GM12873 (cell line): ENCODE measurements at regions not wholly inside any gene's neighbourhood (a gene's known extent, or its start where the extent isn't known, plus 50 kb on each side); places are given as distances from the start of the nearest gene placed in this dataset.

ENCODE experiments used
- TF ChIP-seq, protein P1 (sequence below): IDR thresholded peaks from 2 replicates; pipeline ENCODE4 v1.5.1; 2012; ENCODE audit warnings: low read depth, mild to moderate bottlenecking, moderate library complexity, low read length, control low read depth; ENCODE audit not compliant: insufficient read depth; ENCODE audit errors: missing control alignments

DNA sequence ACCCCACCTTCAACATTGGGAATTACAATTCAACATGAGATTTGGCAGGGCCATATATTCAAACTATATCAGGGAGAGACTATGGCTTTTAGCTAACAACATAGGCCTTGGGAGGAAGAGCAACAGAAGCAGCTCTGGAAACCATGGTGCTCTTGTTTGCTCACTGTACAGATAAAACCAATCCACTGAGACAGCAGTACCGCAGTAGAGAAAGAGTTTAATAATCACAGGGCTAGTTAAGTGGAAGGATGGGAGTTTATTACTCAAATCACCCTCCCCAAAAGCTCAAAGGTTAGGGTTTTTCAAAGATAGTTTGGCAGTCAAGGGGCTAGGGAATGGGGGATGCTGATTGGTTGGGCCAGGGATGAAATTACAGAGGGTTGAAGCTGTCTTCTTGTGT is 52.7 kb upstream of the CRHR1 start:
- TF ChIP-seq, protein P1, sequence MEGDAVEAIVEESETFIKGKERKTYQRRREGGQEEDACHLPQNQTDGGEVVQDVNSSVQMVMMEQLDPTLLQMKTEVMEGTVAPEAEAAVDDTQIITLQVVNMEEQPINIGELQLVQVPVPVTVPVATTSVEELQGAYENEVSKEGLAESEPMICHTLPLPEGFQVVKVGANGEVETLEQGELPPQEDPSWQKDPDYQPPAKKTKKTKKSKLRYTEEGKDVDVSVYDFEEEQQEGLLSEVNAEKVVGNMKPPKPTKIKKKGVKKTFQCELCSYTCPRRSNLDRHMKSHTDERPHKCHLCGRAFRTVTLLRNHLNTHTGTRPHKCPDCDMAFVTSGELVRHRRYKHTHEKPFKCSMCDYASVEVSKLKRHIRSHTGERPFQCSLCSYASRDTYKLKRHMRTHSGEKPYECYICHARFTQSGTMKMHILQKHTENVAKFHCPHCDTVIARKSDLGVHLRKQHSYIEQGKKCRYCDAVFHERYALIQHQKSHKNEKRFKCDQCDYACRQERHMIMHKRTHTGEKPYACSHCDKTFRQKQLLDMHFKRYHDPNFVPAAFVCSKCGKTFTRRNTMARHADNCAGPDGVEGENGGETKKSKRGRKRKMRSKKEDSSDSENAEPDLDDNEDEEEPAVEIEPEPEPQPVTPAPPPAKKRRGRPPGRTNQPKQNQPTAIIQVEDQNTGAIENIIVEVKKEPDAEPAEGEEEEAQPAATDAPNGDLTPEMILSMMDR, result no peak

DNA sequence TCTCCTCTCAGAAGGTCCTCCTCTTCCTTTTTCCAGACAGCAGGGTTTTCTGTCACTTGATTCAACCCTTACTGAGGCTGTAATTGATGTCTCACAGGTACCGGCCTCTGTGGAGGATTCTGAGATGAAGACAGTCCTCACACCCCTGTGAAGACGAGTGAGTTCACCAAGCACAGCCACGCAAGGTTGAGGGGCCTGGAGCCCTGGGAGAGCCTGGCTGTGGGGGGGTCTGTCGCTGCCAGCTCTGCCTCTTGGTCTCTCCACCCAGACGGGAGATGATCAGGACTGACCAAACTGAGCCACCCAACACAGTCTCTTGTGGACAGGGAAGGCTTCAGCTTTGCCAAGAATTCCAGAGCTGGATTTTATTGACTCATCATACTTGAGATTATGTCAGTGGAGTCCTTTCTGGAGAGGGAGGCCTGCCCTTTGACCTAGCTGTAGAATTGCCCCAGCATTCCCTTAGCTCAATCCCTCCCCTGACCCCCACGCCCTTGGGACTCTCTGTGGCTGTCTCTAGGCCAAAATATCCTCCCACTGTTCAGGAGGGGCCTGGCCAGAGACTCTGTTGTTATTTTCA is 51.1 kb upstream of the CRHR1 start:
- TF ChIP-seq, protein P1, result no peak

DNA sequence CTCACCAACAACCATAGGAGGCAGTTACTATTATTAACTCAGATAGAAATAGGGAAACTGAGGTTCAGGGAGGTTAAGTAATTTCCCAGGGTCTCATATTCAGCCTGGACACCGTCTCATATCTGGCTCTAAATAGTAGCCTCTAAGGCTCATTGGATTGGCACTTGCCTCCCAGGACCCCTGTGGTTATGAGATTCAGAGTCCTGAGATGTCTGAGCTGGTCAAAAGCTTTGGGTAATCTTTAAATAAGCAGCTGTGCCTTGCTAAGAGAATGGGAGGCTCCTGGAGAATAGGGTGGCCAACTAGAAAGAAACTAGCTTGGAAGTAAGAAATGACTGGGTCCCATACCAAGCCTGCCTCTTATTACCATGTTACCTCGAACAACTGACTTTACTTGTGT is 50.3 kb upstream of the CRHR1 start:
- TF ChIP-seq, protein P1, result no peak
